T-helper 1 cell (primary cell): ENCODE measurements at regions not wholly inside any gene's neighbourhood (a gene's known extent, or its start where the extent isn't known, plus 50 kb on each side); places are given as distances from the start of the nearest gene placed in this dataset.

Experiments used
- DNase-seq, 5 donors: peaks; one replicate each; pipeline ENCODE4 v3.0.0-alpha.2; 2012 to 2020

- no peak for DNase-seq
Measured at GRCh38 chr4:58679886-58680285, 1569.7 kb upstream of the IGFBP7 start.

GRCh38 chr4:58679051-58679450 is 1568.9 kb upstream of the IGFBP7 start:
- no peak for DNase-seq

- no peak for DNase-seq
Measured at GRCh38 chr4:58669783-58670182, 1559.6 kb upstream of the IGFBP7 start.

GRCh38 chr4:58665649-58666048 is 1555.5 kb upstream of the IGFBP7 start:
- no peak for DNase-seq

GRCh38 chr4:58658701-58659100 is 1548.5 kb upstream of the IGFBP7 start:
- no peak for DNase-seq

GRCh38 chr4:58653251-58653650 is 1543.1 kb upstream of the IGFBP7 start:
- DNase-seq, result no peak

GRCh38 chr4:58649226-58649625 is 1539.0 kb upstream of the IGFBP7 start:
- DNase-seq, result no peak

GRCh38 chr4:58646126-58646525 is 1535.9 kb upstream of the IGFBP7 start:
- DNase-seq, result no peak

GRCh38 chr4:58644549-58644948 is 1534.4 kb upstream of the IGFBP7 start:
- no peak for DNase-seq

- DNase-seq, result no peak
Measured at GRCh38 chr4:58636381-58636780, 1526.2 kb upstream of the IGFBP7 start.

GRCh38 chr4:58617226-58617625 is 1507.0 kb upstream of the IGFBP7 start:
- no peak for DNase-seq

- DNase-seq, result no peak
Measured at GRCh38 chr4:58611012-58611411, 1500.8 kb upstream of the IGFBP7 start.

GRCh38 chr4:58606303-58606702 is 1496.1 kb upstream of the IGFBP7 start:
- DNase-seq, result no peak

GRCh38 chr4:58603951-58604350 is 1493.8 kb upstream of the IGFBP7 start:
- DNase-seq, result no peak

GRCh38 chr4:58602731-58603359 is 1492.7 kb upstream of the IGFBP7 start:
- DNase-seq, result no peak

GRCh38 chr4:58602022-58602421 is 1491.8 kb upstream of the IGFBP7 start:
- DNase-seq, result no peak

- DNase-seq, result no peak
Measured at GRCh38 chr4:58600290-58600689, 1490.1 kb upstream of the IGFBP7 start.

- DNase-seq, result no peak
Measured at GRCh38 chr4:58590722-58591121, 1480.5 kb upstream of the IGFBP7 start.

GRCh38 chr4:58587856-58588255 is 1477.7 kb upstream of the IGFBP7 start:
- no peak for DNase-seq

GRCh38 chr4:58566260-58566659 is 1456.1 kb upstream of the IGFBP7 start:
- no peak for DNase-seq

- no peak for DNase-seq
Measured at GRCh38 chr4:58564695-58565475, 1454.7 kb upstream of the IGFBP7 start.

- no peak for DNase-seq
Measured at GRCh38 chr4:58561170-58561569, 1451.0 kb upstream of the IGFBP7 start.

- no peak for DNase-seq
Measured at GRCh38 chr4:58560736-58561135, 1450.6 kb upstream of the IGFBP7 start.

GRCh38 chr4:58553679-58554078 is 1443.5 kb upstream of the IGFBP7 start:
- DNase-seq, result no peak

- DNase-seq, result no peak
Measured at GRCh38 chr4:58553031-58553430, 1442.8 kb upstream of the IGFBP7 start.
